ENCODE measurements at regions not wholly inside any gene's neighbourhood (a gene's known extent, or its start where the extent isn't known, plus 50 kb on each side); places are given as distances from the start of the nearest gene placed in this dataset.

- DNase-seq = peak; percentile 55
Measured at GRCh38 chr4:26806331-26806730, 54.3 kb upstream of the STIM2 start.

GRCh38 chr4:26807330-26807729, 53.3 kb upstream of the STIM2 start:
- DNase-seq = no peak

GRCh38 chr4:26809811-26810210, 50.8 kb upstream of the STIM2 start:
- no peak for DNase-seq
